Ishikawa (cell line): ENCODE measurements at regions not wholly inside any gene's neighbourhood (a gene's known extent, or its start where the extent isn't known, plus 50 kb on each side); places are given as distances from the start of the nearest gene placed in this dataset.

Experiments
- CEBPB ChIP-seq: IDR thresholded peaks from 2 replicates; pipeline ENCODE4 v1.6.1; 2012
- CREB1 ChIP-seq: IDR thresholded peaks from 2 replicates; pipeline ENCODE4 v1.6.1; 2012; ENCODE audit warnings: low read depth
- EGR1 ChIP-seq: IDR thresholded peaks from 2 replicates; pipeline ENCODE4 v1.6.1; 2012
- EP300 ChIP-seq: IDR thresholded peaks from 2 replicates; pipeline ENCODE4 v1.6.1; 2012; ENCODE audit warnings: borderline replicate concordance
- FOXM1 ChIP-seq: IDR thresholded peaks from 2 replicates; pipeline ENCODE4 v1.6.1; 2012; ENCODE audit warnings: low read depth, borderline replicate concordance
- MAX ChIP-seq: IDR thresholded peaks from 2 replicates; pipeline ENCODE4 v1.6.1; 2012
- NFIC ChIP-seq: IDR thresholded peaks from 2 replicates; pipeline ENCODE4 v1.6.1; 2012
- RAD21 ChIP-seq: IDR thresholded peaks from 2 replicates; pipeline ENCODE4 v1.6.1; 2012; ENCODE audit warnings: low read depth
- REST ChIP-seq: IDR thresholded peaks from 2 replicates; pipeline ENCODE4 v1.6.1; 2012; ENCODE audit warnings: low read depth, mild to moderate bottlenecking
- TAF1 ChIP-seq: IDR thresholded peaks from 2 replicates; pipeline ENCODE4 v1.6.1; 2012; ENCODE audit warnings: low read depth, mild to moderate bottlenecking
- TCF12 ChIP-seq: IDR thresholded peaks from 2 replicates; pipeline ENCODE4 v1.6.1; 2012; ENCODE audit warnings: low read depth
- TEAD4 ChIP-seq: IDR thresholded peaks from 2 replicates; pipeline ENCODE4 v1.6.1; 2012
- YY1 ChIP-seq: IDR thresholded peaks from 2 replicates; pipeline ENCODE4 v1.6.1; 2012; ENCODE audit warnings: low read depth
- ZBTB7A ChIP-seq: IDR thresholded peaks from 2 replicates; pipeline ENCODE4 v1.6.1; 2012; ENCODE audit warnings: low read depth
- TF ChIP-seq, protein P1 (sequence below): IDR thresholded peaks from 2 replicates; pipeline ENCODE4 v1.6.1; 2012

GRCh38 chr6:158920311-158920905 is 79.6 kb downstream of the RSPH3 start:
- TF ChIP-seq REST (no peak), ZBTB7A (no peak), EGR1 (no peak), YY1 (no peak), NFIC (no peak)

DNA sequence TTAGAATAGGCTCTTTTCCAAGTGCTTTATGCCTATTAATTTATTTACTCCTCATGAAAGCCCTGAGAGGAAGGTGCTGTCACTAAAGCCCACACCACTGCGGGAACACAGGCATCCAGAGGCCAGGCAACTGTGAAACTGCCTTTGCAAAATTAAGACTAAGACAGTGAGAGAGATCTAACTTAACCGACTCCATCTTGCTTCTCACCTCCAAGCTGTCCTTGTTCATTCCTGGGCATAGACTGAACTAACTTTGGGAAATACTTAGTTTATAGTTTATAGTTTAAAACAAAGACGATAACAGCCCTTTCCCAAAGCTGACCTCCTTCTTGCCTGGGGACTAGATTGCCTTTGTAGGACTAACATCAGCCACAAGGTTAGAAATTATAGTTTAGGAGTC is 80.1 kb downstream of the RSPH3 start:
- TF ChIP-seq CEBPB (no peak), TCF12 (no peak), EGR1 (no peak), REST (no peak), ZBTB7A (no peak), YY1 (no peak), CREB1 (no peak), TAF1 (no peak), NFIC (no peak), MAX (no peak), FOXM1 (no peak), EP300 (no peak), RAD21 (no peak), TEAD4 (no peak)
- TF ChIP-seq, protein P1, sequence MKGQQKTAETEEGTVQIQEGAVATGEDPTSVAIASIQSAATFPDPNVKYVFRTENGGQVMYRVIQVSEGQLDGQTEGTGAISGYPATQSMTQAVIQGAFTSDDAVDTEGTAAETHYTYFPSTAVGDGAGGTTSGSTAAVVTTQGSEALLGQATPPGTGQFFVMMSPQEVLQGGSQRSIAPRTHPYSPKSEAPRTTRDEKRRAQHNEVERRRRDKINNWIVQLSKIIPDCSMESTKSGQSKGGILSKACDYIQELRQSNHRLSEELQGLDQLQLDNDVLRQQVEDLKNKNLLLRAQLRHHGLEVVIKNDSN, result no peak

GRCh38 chr6:158916617-158917016 is 83.4 kb downstream of the RSPH3 start:
- TF ChIP-seq CEBPB, result no peak

DNA sequence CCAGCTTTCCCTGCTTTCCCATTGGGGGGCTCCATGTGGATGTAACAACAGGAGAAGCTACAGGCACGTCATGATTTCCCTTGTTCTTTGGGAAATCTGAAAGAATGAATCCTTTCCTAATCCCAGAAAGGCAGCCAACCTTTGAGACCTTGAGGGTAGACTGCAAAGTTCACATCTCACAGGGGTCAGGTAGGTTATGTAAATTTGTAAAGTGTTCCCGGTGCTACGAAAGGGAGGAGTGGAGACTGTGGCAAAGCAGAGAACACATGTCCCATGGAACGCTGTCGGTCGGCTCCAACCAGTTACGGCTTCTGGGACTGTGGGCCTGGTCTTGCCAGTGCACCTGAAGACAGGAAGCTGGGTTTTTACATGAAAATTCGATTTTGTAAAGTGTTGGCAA is 85.1 kb downstream of the RSPH3 start:
- TF ChIP-seq TCF12 (no peak), CREB1 (no peak), TEAD4 (no peak), EGR1 (no peak), RAD21 (no peak), CEBPB (no peak), REST (no peak), TAF1 (no peak), FOXM1 (no peak), MAX (no peak), YY1 (no peak), ZBTB7A (no peak), NFIC (no peak), EP300 (no peak)
- TF ChIP-seq, protein P1, result no peak

- TF ChIP-seq NFIC, result no peak
- TF ChIP-seq CEBPB, result no peak
- TF ChIP-seq CREB1, result no peak
- TF ChIP-seq MAX, result no peak
- no peak for TF ChIP-seq EGR1
- no peak for TF ChIP-seq REST
Observed at GRCh38 chr6:158913580-158913979, 86.4 kb downstream of the RSPH3 start.
